Sigmoid colon (tissue), 4 donors: ENCODE measurements at regions not wholly inside any gene's neighbourhood (a gene's known extent, or its start where the extent isn't known, plus 50 kb on each side); places are given as distances from the start of the nearest gene placed in this dataset.

Experiments
- EP300 ChIP-seq, 4 donors: sonication (generic); formaldehyde crosslinking; IDR thresholded peaks; one replicate each; pipeline ENCODE4 v1.6.1; 2017; ENCODE audit warnings: antibody characterized with exemption in 4 of 4
- POLR2AphosphoS5 ChIP-seq, 4 donors: sonication (generic); formaldehyde crosslinking; IDR thresholded peaks; one replicate each; pipeline ENCODE4 v1.6.1; 2017; ENCODE audit warnings: antibody characterized with exemption in 4 of 4

DNA sequence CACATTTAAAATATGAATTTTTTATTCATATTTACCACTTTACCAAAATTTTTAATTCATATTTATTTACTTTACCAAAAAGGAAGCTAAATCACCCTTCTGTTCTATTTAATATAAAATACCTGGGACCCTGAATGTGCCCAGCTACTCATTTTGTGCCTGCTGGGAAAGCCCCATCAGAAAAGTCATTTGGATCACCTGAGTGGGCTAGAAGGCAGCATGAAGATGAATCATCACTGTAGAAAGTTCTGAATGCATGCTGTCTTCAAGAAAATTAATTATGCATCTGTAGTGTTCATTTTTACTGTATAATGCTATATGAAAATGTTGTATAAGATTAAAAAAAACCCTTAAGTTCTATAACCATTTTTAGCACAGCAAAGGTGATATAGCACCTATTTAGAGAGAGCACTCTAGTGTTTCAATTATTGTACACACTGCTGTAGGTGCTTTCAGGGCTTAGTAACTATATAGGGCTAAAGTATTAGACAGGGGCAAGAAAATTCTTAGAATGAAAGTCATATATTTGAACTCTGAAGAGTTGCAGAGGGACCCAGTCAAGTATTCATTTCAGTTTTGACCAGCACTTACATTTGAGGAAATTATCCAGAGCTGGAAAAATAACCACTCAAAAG lies 175.1 kb downstream of the NFKBIZ start:
- TF ChIP-seq EP300 (IDR thresholded peaks at IDR 0.05) (no peak), POLR2AphosphoS5 (IDR thresholded peaks at IDR 0.05) (no peak)
